Prostate gland (tissue), 2 donors: ENCODE measurements at regions not wholly inside any gene's neighbourhood (a gene's known extent, or its start where the extent isn't known, plus 50 kb on each side); places are given as distances from the start of the nearest gene placed in this dataset.
A peak's percentile ranks its signal among the peaks of the same experiment; 100 is the strongest.

Source experiments
- DNase-seq: peaks from one replicate; pipeline ENCODE4 v3.0.0-alpha.2; 2019; ENCODE audit warnings: low spot score
- H3K27ac ChIP-seq, 2 donors: fragments of 200-600 bp; sonication (generic); 2 replicates each; pipeline ENCODE4 v1.5.1; 2017 to 2019
- H3K27me3 ChIP-seq: fragments of 200-600 bp; sonication (generic); replicated peaks from 2 replicates; pipeline ENCODE4 v1.5.1; 2019; ENCODE audit not compliant: insufficient read depth
- H3K36me3 ChIP-seq, 2 donors: fragments of 200-600 bp; sonication (generic); 1 replicate in 1 of 2; 2 replicates in 1 of 2; pipeline versions ENCODE4 v1.5.1 to v1.8.1; 2017 to 2019
- H3K4me1 ChIP-seq: fragments of 200-600 bp; sonication (generic); replicated peaks from 2 replicates; pipeline ENCODE4 v1.5.1; 2019
- H3K4me3 ChIP-seq, 2 donors: fragments of 200-600 bp; sonication (generic); 2 replicates each; pipeline ENCODE4 v1.5.1; 2017 to 2019
- H3K9me3 ChIP-seq: fragments of 200-600 bp; sonication (generic); 2 replicates; pipeline ENCODE4 v1.5.1; 2017
- CTCF ChIP-seq, 4 experiments: fragments of 200-600 bp in 2 of 4; fragments of 450-650 bp in 2 of 4; sonication (generic) in 2 of 4; IDR thresholded peaks; 1 replicate in 3 of 4; 2 replicates in 1 of 4; pipeline ENCODE4 v1.5.1; 2016 to 2019; ENCODE audit warnings: antibody characterized with exemption in 4 of 4, mild to moderate bottlenecking in 2 of 4, moderate library complexity in 2 of 4
- POLR2A ChIP-seq: fragments of 450-650 bp; IDR thresholded peaks from one replicate; pipeline ENCODE4 v1.6.1; 2016; ENCODE audit warnings: antibody characterized with exemption, mild to moderate bottlenecking
- POLR2AphosphoS5 ChIP-seq: sonication (generic); formaldehyde crosslinking; IDR thresholded peaks from one replicate; pipeline ENCODE4 v1.6.1; 2017; ENCODE audit warnings: antibody characterized with exemption
- WGBS: methylation state at CpG from one replicate; pipeline ENCODE4 v1.1.5; 2018; 5-methylcytosine and 5-hydroxymethylcytosine counted together
- intact Hi-C: fragments of 100-400 bp; cut with DNase I; formaldehyde crosslinking; loops from one replicate; pipeline ENCODE4 v1.14.2; 2022

GRCh38 chr5:124932791-124933600 lies 186.6 kb upstream of the ZNF608 start:
- H3K36me3 ChIP-seq: no peaks in the 10 kb centered on the region
- WGBS: 1% methylated on average over 4 of the region's 4 CpGs
- H3K27ac ChIP-seq: no peak overlapping the region
- intact Hi-C loops: loop anchor here (10.0 kb wide), 1 partner anchor 552 kb away; no protein-coding TSS in a partner anchor
- no peak overlapping the region for H3K4me3 ChIP-seq
- H3K4me1 ChIP-seq: no peaks in the 10 kb centered on the region
- DNase-seq: peak; percentile 86
- no peaks in the 10 kb centered on the region for H3K27me3 ChIP-seq
- no peak for TF ChIP-seq CTCF (IDR thresholded peaks at IDR 0.05)
- peak; percentile 77 for TF ChIP-seq POLR2AphosphoS5
- no peak for TF ChIP-seq POLR2A
- H3K9me3 ChIP-seq: no peaks in the 10 kb centered on the region

GRCh38 chr5:124935065-124935464 lies 188.6 kb upstream of the ZNF608 start:
- WGBS: 37% methylated on average over 4 of the region's 4 CpGs
- DNase-seq: no peak

GRCh38 chr5:124936626-124936933 lies 190.1 kb upstream of the ZNF608 start:
- H3K9me3 ChIP-seq: no peaks in the 10 kb centered on the region
- TF ChIP-seq POLR2A (no peak), CTCF (IDR thresholded peaks at IDR 0.05) (no peak), POLR2AphosphoS5 (no peak)
- H3K27me3 ChIP-seq: no peaks in the 10 kb centered on the region
- WGBS: 87% methylated on average over 4 of the region's 4 CpGs
- no peak overlapping the region for H3K4me3 ChIP-seq
- intact Hi-C loops: loop anchor here (10.0 kb wide), 1 partner anchor 548 kb away; no protein-coding TSS in a partner anchor
- H3K36me3 ChIP-seq: no peaks in the 10 kb centered on the region
- H3K4me1 ChIP-seq: no peaks in the 10 kb centered on the region
- H3K27ac ChIP-seq: no peak overlapping the region
- no peak for DNase-seq

More at GRCh38 chr5:124935065-124935464, 188.6 kb upstream of the ZNF608 start:
- H3K4me1 ChIP-seq: no peaks in the 10 kb centered on the region
- H3K27ac ChIP-seq: no peak overlapping the region
- H3K4me3 ChIP-seq: no peak overlapping the region
- no peaks in the 10 kb centered on the region for H3K27me3 ChIP-seq
- H3K36me3 ChIP-seq: no peaks in the 10 kb centered on the region
- TF ChIP-seq POLR2AphosphoS5: no peak
- no peak for TF ChIP-seq POLR2A
- no peak for TF ChIP-seq CTCF (IDR thresholded peaks at IDR 0.05)
- intact Hi-C loops: loop anchor here (10.0 kb wide), 1 partner anchor 550 kb away; no protein-coding TSS in a partner anchor
- H3K9me3 ChIP-seq: no peaks in the 10 kb centered on the region

GRCh38 chr5:124941051-124942049 lies 194.9 kb upstream of the ZNF608 start:
- Histone ChIP-seq H3K4me1 (no peaks in the 10 kb centered on the region), H3K4me3 (no peak overlapping the region), H3K27ac (no peak overlapping the region), H3K9me3 (no peaks in the 10 kb centered on the region), H3K36me3 (no peaks in the 10 kb centered on the region), H3K27me3 (no peaks in the 10 kb centered on the region)
- TF ChIP-seq CTCF (IDR thresholded peaks at IDR 0.05) (no peak), POLR2AphosphoS5 (no peak), POLR2A (no peak)
- intact Hi-C loops: no loop called here
- DNase-seq: no peak
- WGBS: 84% methylated on average over 10 of the region's 10 CpGs
